GM12878 (cell line): ENCODE measurements at regions not wholly inside any gene's neighbourhood (a gene's known extent, or its start where the extent isn't known, plus 50 kb on each side); places are given as distances from the start of the nearest gene placed in this dataset.

Experiments used
- ATF7 ChIP-seq: fragments of 450-650 bp; IDR thresholded peaks from 2 replicates; pipeline ENCODE4 v1.6.1; 2016; ENCODE audit warnings: low read depth, mild to moderate bottlenecking
- ETV6 ChIP-seq, 2 experiments: fragments of 450-650 bp in 1 of 2; IDR thresholded peaks in 1 of 2; conservative IDR thresholded peaks in 1 of 2; 2 replicates each; pipeline ENCODE4 v1.6.1; 2014; ENCODE audit warnings: antibody characterized with exemption in 1 of 2, borderline replicate concordance in 1 of 2, low read depth in 1 of 2, mild to moderate bottlenecking in 1 of 2, moderate library complexity in 1 of 2
- JUND ChIP-seq: IDR thresholded peaks from 2 replicates; pipeline ENCODE4 v1.6.1; 2012; ENCODE audit warnings: low read depth, mild to moderate bottlenecking, low read length, improper control_type of control experiment, moderate library complexity
- POLR2AphosphoS2 ChIP-seq: IDR thresholded peaks from 2 replicates; pipeline ENCODE4 v1.6.1; 2011; ENCODE audit warnings: low read depth, mild to moderate bottlenecking, low read length, improper control_type of control experiment, moderate library complexity
- ZZZ3 ChIP-seq: IDR thresholded peaks from 2 replicates; pipeline ENCODE4 v1.6.1; 2011; ENCODE audit warnings: low read depth; ENCODE audit not compliant: control insufficient read depth, insufficient read length
- TF ChIP-seq, protein P1 (sequence below), 3 experiments: IDR thresholded peaks in 2 of 3; conservative IDR thresholded peaks in 1 of 3; 2 replicates each; pipeline ENCODE4 v1.5.1; 2011; ENCODE audit warnings: low read depth in 3 of 3, low read length in 3 of 3, mild to moderate bottlenecking in 3 of 3, control low read depth in 2 of 3, moderate library complexity in 2 of 3, inconsistent platforms in 1 of 3, mixed read lengths in 1 of 3; ENCODE audit not compliant: control insufficient read depth in 2 of 3, insufficient read depth in 1 of 3; ENCODE audit errors: extremely low read depth in 1 of 3
- TF ChIP-seq, protein P2 (sequence below): IDR thresholded peaks from 2 replicates; pipeline ENCODE4 v1.6.1; 2011; ENCODE audit warnings: low read depth, low read length, improper control_type of control experiment, borderline replicate concordance
- TF ChIP-seq, protein P3 (sequence below): IDR thresholded peaks from 2 replicates; pipeline ENCODE4 v1.6.1; 2012; ENCODE audit warnings: low read length, inconsistent platforms

DNA sequence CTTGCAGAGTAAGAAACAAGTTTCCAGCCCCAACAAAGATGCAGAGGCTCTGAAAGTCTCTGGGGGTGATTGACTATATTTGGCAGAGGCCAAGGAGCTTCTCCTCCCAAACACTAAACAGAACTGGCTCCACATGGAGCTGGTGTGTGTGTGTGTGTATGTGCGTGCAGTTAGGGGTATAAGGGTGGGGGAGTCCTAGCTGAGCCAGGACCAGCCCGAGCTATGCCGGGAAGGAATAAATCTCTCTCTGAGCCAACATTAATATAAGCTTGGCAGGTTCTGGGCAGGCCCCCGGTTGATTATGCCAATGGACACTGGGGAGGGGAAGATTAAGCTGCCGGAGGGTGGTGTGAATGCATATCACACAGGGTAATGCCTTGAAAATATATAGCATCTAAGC is 324.2 kb downstream of the MIAT start:
- TF ChIP-seq, protein P1, sequence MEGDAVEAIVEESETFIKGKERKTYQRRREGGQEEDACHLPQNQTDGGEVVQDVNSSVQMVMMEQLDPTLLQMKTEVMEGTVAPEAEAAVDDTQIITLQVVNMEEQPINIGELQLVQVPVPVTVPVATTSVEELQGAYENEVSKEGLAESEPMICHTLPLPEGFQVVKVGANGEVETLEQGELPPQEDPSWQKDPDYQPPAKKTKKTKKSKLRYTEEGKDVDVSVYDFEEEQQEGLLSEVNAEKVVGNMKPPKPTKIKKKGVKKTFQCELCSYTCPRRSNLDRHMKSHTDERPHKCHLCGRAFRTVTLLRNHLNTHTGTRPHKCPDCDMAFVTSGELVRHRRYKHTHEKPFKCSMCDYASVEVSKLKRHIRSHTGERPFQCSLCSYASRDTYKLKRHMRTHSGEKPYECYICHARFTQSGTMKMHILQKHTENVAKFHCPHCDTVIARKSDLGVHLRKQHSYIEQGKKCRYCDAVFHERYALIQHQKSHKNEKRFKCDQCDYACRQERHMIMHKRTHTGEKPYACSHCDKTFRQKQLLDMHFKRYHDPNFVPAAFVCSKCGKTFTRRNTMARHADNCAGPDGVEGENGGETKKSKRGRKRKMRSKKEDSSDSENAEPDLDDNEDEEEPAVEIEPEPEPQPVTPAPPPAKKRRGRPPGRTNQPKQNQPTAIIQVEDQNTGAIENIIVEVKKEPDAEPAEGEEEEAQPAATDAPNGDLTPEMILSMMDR (IDR thresholded peaks at IDR 0.05 in 2 of 3, conservative IDR thresholded peaks at IDR 0.05 in 1 of 3; ENCODE audit: control insufficient read depth in 2 of 3, extremely low read depth in 1 of 3, insufficient read depth in 1 of 3, low read depth in 3 of 3, low read length in 3 of 3): no peak
- TF ChIP-seq ZZZ3: no peak
- TF ChIP-seq JUND: no peak
- TF ChIP-seq, protein P2, sequence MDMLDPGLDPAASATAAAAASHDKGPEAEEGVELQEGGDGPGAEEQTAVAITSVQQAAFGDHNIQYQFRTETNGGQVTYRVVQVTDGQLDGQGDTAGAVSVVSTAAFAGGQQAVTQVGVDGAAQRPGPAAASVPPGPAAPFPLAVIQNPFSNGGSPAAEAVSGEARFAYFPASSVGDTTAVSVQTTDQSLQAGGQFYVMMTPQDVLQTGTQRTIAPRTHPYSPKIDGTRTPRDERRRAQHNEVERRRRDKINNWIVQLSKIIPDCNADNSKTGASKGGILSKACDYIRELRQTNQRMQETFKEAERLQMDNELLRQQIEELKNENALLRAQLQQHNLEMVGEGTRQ: no peak
- no peak for TF ChIP-seq ETV6 (conservative IDR thresholded peaks at IDR 0.05 in 1 of 2, IDR thresholded peaks at IDR 0.05 in 1 of 2; ENCODE audit: borderline replicate concordance in 1 of 2, low read depth in 1 of 2)
- TF ChIP-seq, protein P3, sequence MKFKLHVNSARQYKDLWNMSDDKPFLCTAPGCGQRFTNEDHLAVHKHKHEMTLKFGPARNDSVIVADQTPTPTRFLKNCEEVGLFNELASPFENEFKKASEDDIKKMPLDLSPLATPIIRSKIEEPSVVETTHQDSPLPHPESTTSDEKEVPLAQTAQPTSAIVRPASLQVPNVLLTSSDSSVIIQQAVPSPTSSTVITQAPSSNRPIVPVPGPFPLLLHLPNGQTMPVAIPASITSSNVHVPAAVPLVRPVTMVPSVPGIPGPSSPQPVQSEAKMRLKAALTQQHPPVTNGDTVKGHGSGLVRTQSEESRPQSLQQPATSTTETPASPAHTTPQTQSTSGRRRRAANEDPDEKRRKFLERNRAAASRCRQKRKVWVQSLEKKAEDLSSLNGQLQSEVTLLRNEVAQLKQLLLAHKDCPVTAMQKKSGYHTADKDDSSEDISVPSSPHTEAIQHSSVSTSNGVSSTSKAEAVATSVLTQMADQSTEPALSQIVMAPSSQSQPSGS: no peak
- TF ChIP-seq POLR2AphosphoS2: no peak
- no peak for TF ChIP-seq ATF7
